HT-29 (cell line): ENCODE measurements at regions not wholly inside any gene's neighbourhood (a gene's known extent, or its start where the extent isn't known, plus 50 kb on each side); places are given as distances from the start of the nearest gene placed in this dataset.
"Not testable (repeated sequence)": the region's sequence is repeated elsewhere in the genome, so short reads cannot be mapped to it uniquely, and the experiment has no call there.

Source experiments
- DNase-seq: peaks from one replicate; pipeline ENCODE4 v3.0.0-alpha.2; 2015; ENCODE audit warnings: low spot score

GRCh38 chr7:87007038-87007437 is 52.4 kb downstream of the ELAPOR2 start:
- DNase-seq: no peak

- DNase-seq: no peak
Measured at GRCh38 chr7:87004956-87005355, 54.5 kb downstream of the ELAPOR2 start.

- no peak for DNase-seq
Measured at GRCh38 chr7:87003872-87004798, 55.3 kb downstream of the ELAPOR2 start.

GRCh38 chr7:87001214-87001613 is 58.2 kb downstream of the ELAPOR2 start:
- DNase-seq: no peak

GRCh38 chr7:87000344-87000743 is 59.1 kb downstream of the ELAPOR2 start:
- no peak for DNase-seq

GRCh38 chr7:86999750-87000149 is 59.7 kb downstream of the ELAPOR2 start:
- DNase-seq: no peak

GRCh38 chr7:86995814-86996213 is 63.6 kb downstream of the ELAPOR2 start:
- no peak for DNase-seq

- no peak for DNase-seq
Measured at GRCh38 chr7:86995052-86995725, 64.3 kb downstream of the ELAPOR2 start.

GRCh38 chr7:86991771-86992191 is 67.7 kb downstream of the ELAPOR2 start:
- DNase-seq: no peak

GRCh38 chr7:86991093-86991769 is 68.2 kb downstream of the ELAPOR2 start:
- DNase-seq: no peak

GRCh38 chr7:86989407-86989806 is 70.0 kb downstream of the ELAPOR2 start:
- no peak for DNase-seq

- not testable (repeated sequence) for DNase-seq
Measured at GRCh38 chr7:86987834-86988233, 71.6 kb downstream of the ELAPOR2 start.

- DNase-seq: not testable (repeated sequence)
Measured at GRCh38 chr7:86987358-86987757, 72.1 kb downstream of the ELAPOR2 start.

- not testable (repeated sequence) for DNase-seq
Measured at GRCh38 chr7:86985342-86985741, 74.1 kb downstream of the ELAPOR2 start.

- DNase-seq: not testable (repeated sequence)
Measured at GRCh38 chr7:86983654-86984053, 75.8 kb downstream of the ELAPOR2 start.

- DNase-seq: not testable (repeated sequence)
Measured at GRCh38 chr7:86981937-86982336, 77.5 kb downstream of the ELAPOR2 start.

- no peak for DNase-seq
Measured at GRCh38 chr7:86981127-86981526, 78.3 kb downstream of the ELAPOR2 start.

GRCh38 chr7:86980223-86980622 is 79.2 kb downstream of the ELAPOR2 start:
- no peak for DNase-seq

GRCh38 chr7:86978808-86979506 is 80.5 kb downstream of the ELAPOR2 start:
- DNase-seq: no peak

- no peak for DNase-seq
Measured at GRCh38 chr7:86976958-86977357, 82.5 kb downstream of the ELAPOR2 start.

GRCh38 chr7:86975914-86976313 is 83.5 kb downstream of the ELAPOR2 start:
- no peak for DNase-seq

- DNase-seq: no peak
Measured at GRCh38 chr7:86975449-86975848, 84.0 kb downstream of the ELAPOR2 start.
